Choroid plexus epithelial cell (primary cell): ENCODE measurements at regions not wholly inside any gene's neighbourhood (a gene's known extent, or its start where the extent isn't known, plus 50 kb on each side); places are given as distances from the start of the nearest gene placed in this dataset.

Source experiments
- DNase-seq: peaks from one replicate; pipeline ENCODE4 v3.0.0-alpha.2; 2010; ENCODE audit warnings: low read depth
- H3K4me3 ChIP-seq: 2 replicates; pipeline ENCODE4 v1.5.1; 2011; ENCODE audit warnings: low read depth, mild to moderate bottlenecking, control low read depth, low read length, moderate library complexity
- TF ChIP-seq, protein P1 (sequence below): conservative IDR thresholded peaks from 2 replicates; pipeline ENCODE4 v1.5.1; 2011; ENCODE audit warnings: low read depth, mild to moderate bottlenecking, control low read depth, inconsistent platforms, low read length, moderate library complexity

DNA sequence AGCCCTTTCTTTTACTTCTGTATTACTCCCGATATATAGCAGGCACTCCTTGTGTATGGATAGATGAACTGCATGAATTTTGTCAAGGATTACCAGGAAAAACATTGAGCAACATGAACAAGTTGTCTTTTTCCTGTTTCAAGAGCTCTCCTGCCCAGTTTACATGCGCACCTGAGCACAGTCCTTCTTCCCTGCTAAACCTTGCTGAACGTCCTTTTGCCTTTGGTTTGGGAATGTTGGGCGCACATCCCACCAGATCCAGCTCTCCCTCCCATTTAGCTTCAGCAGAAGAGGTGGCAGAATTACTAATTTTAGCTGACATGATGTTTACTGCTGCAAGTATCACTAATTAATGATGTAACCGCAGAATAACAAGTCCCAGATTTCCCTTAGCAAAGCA, 121.4 kb upstream of the TMCC3 start:
- TF ChIP-seq, protein P1, sequence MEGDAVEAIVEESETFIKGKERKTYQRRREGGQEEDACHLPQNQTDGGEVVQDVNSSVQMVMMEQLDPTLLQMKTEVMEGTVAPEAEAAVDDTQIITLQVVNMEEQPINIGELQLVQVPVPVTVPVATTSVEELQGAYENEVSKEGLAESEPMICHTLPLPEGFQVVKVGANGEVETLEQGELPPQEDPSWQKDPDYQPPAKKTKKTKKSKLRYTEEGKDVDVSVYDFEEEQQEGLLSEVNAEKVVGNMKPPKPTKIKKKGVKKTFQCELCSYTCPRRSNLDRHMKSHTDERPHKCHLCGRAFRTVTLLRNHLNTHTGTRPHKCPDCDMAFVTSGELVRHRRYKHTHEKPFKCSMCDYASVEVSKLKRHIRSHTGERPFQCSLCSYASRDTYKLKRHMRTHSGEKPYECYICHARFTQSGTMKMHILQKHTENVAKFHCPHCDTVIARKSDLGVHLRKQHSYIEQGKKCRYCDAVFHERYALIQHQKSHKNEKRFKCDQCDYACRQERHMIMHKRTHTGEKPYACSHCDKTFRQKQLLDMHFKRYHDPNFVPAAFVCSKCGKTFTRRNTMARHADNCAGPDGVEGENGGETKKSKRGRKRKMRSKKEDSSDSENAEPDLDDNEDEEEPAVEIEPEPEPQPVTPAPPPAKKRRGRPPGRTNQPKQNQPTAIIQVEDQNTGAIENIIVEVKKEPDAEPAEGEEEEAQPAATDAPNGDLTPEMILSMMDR = no peak
- no peak for DNase-seq
- no peak overlapping the region for H3K4me3 ChIP-seq

DNA sequence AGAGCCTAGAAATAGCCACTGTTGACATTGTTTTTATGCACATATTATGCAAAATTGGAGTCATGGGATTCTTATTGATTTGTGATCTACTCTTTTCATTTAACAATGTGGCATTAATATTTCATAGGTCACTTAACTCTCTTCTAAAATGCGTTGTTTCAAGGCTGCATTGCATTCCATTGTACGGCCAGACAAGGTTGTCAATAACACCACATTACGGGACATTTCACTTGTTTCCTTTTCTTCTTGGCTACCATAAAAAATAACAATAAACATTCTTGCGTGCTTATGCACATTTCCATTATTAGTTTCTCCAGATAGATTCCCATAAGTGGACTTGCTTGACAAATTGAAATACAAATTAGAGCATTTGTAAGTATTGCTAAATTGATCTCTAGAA, 120.8 kb upstream of the TMCC3 start:
- no peak overlapping the region for H3K4me3 ChIP-seq
- DNase-seq = no peak
- TF ChIP-seq, protein P1 = no peak

DNA sequence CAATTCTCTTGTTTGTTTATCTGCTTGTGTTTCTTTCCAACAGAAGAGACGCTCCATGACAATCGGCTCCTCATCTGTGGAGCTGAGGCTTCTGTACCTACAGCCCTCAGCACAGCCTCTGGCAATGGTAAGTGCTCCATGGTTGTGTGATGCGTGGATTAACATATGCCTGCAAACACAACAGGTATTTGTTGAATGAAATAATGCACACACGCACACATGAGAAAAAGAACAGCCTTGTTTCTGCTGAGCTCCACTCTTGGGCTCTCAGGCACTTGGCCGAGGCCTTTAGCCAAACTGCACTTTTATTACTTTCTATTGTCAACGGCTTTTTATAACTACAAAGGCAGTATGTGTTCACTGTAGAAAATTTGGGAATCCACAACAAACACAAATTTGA, 120.4 kb upstream of the TMCC3 start:
- no peak for DNase-seq
- H3K4me3 ChIP-seq = no peak overlapping the region
- TF ChIP-seq, protein P1 = no peak

DNA sequence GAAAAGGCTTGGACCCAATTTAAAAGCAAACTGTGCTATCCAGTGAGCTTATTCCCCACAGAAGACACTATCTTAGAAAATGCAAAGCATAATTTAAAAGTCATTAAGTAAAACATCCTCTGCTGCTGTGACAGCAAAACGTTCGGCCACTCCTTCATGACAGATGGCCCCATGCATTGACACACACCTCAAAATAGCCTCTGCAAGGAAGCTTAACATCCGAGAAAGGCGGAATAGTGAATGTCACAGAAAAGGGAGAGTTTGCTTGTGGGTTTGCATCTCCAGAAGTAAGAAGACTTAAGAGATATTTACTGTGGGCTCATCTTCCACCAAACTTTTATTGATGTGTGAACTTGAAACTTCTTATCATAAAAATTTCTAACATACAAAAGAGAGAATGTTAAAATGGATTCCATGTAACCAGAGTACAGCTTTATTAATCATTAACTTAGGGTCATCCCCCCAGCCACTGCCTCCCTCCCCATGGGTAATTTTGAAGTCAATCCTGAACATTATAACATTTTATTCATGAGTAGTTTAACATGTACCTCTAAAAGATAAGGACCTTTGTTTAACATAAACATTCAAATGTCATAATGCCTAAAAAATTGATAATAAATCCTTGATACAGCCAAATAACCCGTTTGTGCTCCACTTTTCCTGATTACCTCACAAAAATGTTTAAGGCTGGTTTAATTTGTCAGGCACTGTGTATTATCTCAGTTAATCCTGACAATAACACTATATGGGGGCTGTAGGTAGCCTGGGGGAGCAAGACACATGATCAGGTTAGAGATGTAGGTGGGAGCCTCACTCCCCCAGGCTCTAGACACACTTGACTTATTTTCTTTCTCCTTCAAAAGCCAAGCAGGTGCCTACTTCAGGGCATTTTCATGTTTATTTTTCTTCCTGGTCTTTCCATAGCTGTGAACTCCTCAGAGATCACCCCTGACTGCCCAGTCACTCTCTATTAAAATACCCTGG, 119.7 kb upstream of the TMCC3 start:
- no peak for DNase-seq
- TF ChIP-seq, protein P1 = no peak
- no peak overlapping the region for H3K4me3 ChIP-seq

DNA sequence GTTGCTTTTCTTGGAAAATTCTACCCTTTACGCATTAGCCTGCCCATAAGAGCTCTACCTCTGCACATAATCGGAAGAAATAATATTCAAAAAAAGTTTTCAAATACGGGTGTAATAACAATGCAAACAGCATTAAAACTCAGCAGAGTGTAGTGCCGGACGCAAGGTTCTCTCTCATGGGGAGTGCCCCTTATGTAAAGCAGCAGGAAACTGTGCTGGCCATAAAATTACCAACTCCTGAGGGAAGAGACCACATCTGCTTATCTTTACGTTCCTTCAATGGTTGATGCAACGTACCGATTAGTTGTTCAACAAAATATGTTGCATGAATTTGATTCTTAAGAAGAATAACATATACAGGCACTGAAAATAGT, 118.7 kb upstream of the TMCC3 start:
- peak; percentile 34 for DNase-seq
- TF ChIP-seq, protein P1 = no peak
- H3K4me3 ChIP-seq = no peak overlapping the region

DNA sequence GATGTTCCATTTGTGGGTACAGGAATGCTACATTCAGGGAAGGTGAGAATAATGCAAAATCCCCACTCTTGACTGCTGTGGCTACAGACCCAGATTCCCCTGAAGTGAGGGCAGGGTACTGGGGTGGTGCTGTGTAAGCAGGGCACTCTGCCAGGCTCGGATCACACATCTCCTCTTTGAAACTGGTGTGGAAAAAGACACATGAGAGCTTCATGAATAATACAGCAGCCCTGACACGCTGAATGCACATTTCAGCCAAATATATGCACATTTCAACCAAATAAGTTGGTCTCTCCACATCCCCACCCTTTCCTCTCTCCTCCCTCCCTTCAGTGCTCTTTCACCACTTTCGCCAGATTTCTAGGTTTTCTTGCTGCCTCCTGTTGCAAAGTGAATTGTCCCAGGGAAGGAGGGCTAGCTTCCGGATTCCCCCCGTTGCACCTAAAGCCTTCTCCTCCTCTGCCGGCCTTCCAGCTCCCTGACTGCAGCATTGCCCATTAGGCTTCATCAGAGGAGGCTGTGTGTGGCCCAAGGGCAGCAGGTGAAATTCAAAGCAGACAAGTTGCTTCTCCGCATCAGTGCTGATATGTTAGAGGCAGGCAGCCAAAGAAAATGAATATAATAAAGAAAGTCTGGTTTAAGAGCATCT, 118.2 kb upstream of the TMCC3 start:
- H3K4me3 ChIP-seq = no peak overlapping the region
- TF ChIP-seq, protein P1 = no peak
- peak; percentile 20 for DNase-seq
